ENCODE measurements at regions not wholly inside any gene's neighbourhood (a gene's known extent, or its start where the extent isn't known, plus 50 kb on each side); places are given as distances from the start of the nearest gene placed in this dataset.

- no peaks in the 10 kb centered on the region for H3K9me2 ChIP-seq (ENCODE audit: low read depth, low read length)
- H4K20me1 ChIP-seq (ENCODE audit: insufficient read depth, low read length) = no peaks in the 10 kb centered on the region
- H3K27ac ChIP-seq (ENCODE audit: low read depth, low read length, poor library complexity, severe bottlenecking) = no peak overlapping the region
- H3K4me3 ChIP-seq (ENCODE audit: low read depth, low read length, poor library complexity, severe bottlenecking) = no peak overlapping the region
- H3K4me2 ChIP-seq (ENCODE audit: low read length) = no peak overlapping the region
- no peaks in the 10 kb centered on the region for H3K79me2 ChIP-seq (ENCODE audit: insufficient read depth, low read length)
- no peak overlapping the region for H2AFZ ChIP-seq (ENCODE audit: low read length)
- H3K27me3 ChIP-seq (ENCODE audit: insufficient read depth, low read length) = no peaks in the 10 kb centered on the region
- no peaks in the 10 kb centered on the region for H3K4me1 ChIP-seq (ENCODE audit: insufficient read depth, low read length, severe bottlenecking)
- no peaks in the 10 kb centered on the region for H3F3A ChIP-seq (ENCODE audit: insufficient read depth, low read length)
- no peaks in the 10 kb centered on the region for H3K9me3 ChIP-seq (ENCODE audit: low read length)
- TF ChIP-seq EZH2 (IDR thresholded peaks at IDR 0.05; ENCODE audit: borderline replicate concordance, low read length) = no peak
- TF ChIP-seq CTCF (IDR thresholded peaks at IDR 0.05; ENCODE audit: low read length) = no peak
- no peak overlapping the region for H3K9ac ChIP-seq (ENCODE audit: low read length)
- no peaks in the 10 kb centered on the region for H3K36me3 ChIP-seq (ENCODE audit: insufficient read depth, low read length)
These were observed 303.9 kb downstream of the FOXO1 start for GRCh38 chr13:40362502-40362901.

GRCh38 chr13:40363653-40364052 is 302.8 kb downstream of the FOXO1 start:
- H3K27me3 ChIP-seq (ENCODE audit: insufficient read depth, low read length) = no peaks in the 10 kb centered on the region
- no peaks in the 10 kb centered on the region for H3F3A ChIP-seq (ENCODE audit: insufficient read depth, low read length)
- H3K4me2 ChIP-seq (ENCODE audit: low read length) = no peak overlapping the region
- no peaks in the 10 kb centered on the region for H3K4me1 ChIP-seq (ENCODE audit: insufficient read depth, low read length, severe bottlenecking)
- no peaks in the 10 kb centered on the region for H4K20me1 ChIP-seq (ENCODE audit: insufficient read depth, low read length)
- no peaks in the 10 kb centered on the region for H3K36me3 ChIP-seq (ENCODE audit: insufficient read depth, low read length)
- H3K9me3 ChIP-seq (ENCODE audit: low read length) = no peaks in the 10 kb centered on the region
- no peak overlapping the region for H3K9ac ChIP-seq (ENCODE audit: low read length)
- no peaks in the 10 kb centered on the region for H3K9me2 ChIP-seq (ENCODE audit: low read depth, low read length)
- H3K4me3 ChIP-seq (ENCODE audit: low read depth, low read length, poor library complexity, severe bottlenecking) = no peak overlapping the region
- H3K79me2 ChIP-seq (ENCODE audit: insufficient read depth, low read length) = no peaks in the 10 kb centered on the region
- no peak overlapping the region for H2AFZ ChIP-seq (ENCODE audit: low read length)
- no peak overlapping the region for H3K27ac ChIP-seq (ENCODE audit: low read depth, low read length, poor library complexity, severe bottlenecking)
- TF ChIP-seq CTCF (IDR thresholded peaks at IDR 0.05; ENCODE audit: low read length) (no peak), EZH2 (IDR thresholded peaks at IDR 0.05; ENCODE audit: borderline replicate concordance, low read length) (no peak)

DNA sequence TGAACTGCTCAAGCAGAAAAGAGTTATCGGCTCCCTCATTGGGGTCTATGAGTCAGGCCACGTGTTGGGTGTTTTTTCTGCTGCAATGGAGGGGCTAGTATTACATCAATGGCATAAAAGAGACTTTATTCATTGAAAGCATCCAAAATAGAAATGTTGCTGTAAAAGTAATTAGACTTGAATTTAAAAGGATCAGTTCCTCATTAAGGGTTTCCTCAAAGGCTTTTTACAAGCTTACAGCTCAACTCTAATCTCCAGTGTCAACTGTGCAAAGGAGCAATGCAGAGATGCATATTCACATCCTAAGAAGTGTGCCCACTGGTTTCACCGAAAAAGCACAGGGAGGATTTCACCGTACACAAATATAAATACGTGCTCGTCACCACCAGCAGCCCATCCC is 300.3 kb downstream of the FOXO1 start:
- H3K9me2 ChIP-seq (ENCODE audit: low read depth, low read length) = no peaks in the 10 kb centered on the region
- H2AFZ ChIP-seq (ENCODE audit: low read length) = no peak overlapping the region
- TF ChIP-seq CTCF (IDR thresholded peaks at IDR 0.05; ENCODE audit: low read length) (no peak), EZH2 (IDR thresholded peaks at IDR 0.05; ENCODE audit: borderline replicate concordance, low read length) (no peak)
- H3F3A ChIP-seq (ENCODE audit: insufficient read depth, low read length) = no peaks in the 10 kb centered on the region
- H4K20me1 ChIP-seq (ENCODE audit: insufficient read depth, low read length) = no peaks in the 10 kb centered on the region
- no peaks in the 10 kb centered on the region for H3K36me3 ChIP-seq (ENCODE audit: insufficient read depth, low read length)
- no peak overlapping the region for H3K9ac ChIP-seq (ENCODE audit: low read length)
- H3K27ac ChIP-seq (ENCODE audit: low read depth, low read length, poor library complexity, severe bottlenecking) = no peak overlapping the region
- H3K9me3 ChIP-seq (ENCODE audit: low read length) = no peaks in the 10 kb centered on the region
- no peak overlapping the region for H3K4me3 ChIP-seq (ENCODE audit: low read depth, low read length, poor library complexity, severe bottlenecking)
- no peak overlapping the region for H3K4me2 ChIP-seq (ENCODE audit: low read length)
- peaks cover 5% of the 10 kb centered on the region for H3K4me1 ChIP-seq (ENCODE audit: insufficient read depth, low read length, severe bottlenecking)
- no peaks in the 10 kb centered on the region for H3K79me2 ChIP-seq (ENCODE audit: insufficient read depth, low read length)
- no peaks in the 10 kb centered on the region for H3K27me3 ChIP-seq (ENCODE audit: insufficient read depth, low read length)
